PC-9 (cell line): ENCODE measurements at regions not wholly inside any gene's neighbourhood (a gene's known extent, or its start where the extent isn't known, plus 50 kb on each side); places are given as distances from the start of the nearest gene placed in this dataset.

ENCODE experiments used
- EZH2 ChIP-seq: fragments of 200-600 bp; sonication (generic); IDR thresholded peaks from 2 replicates; pipeline ENCODE4 v1.8.0; 2017; ENCODE audit warnings: antibody characterized with exemption, low read depth
- TF ChIP-seq, protein P1 (sequence below): fragments of 200-600 bp; sonication (generic); conservative IDR thresholded peaks from 2 replicates; pipeline ENCODE4 v1.6.1; 2017; ENCODE audit warnings: mixed run types, antibody characterized with exemption, mild to moderate bottlenecking, moderate library complexity

DNA sequence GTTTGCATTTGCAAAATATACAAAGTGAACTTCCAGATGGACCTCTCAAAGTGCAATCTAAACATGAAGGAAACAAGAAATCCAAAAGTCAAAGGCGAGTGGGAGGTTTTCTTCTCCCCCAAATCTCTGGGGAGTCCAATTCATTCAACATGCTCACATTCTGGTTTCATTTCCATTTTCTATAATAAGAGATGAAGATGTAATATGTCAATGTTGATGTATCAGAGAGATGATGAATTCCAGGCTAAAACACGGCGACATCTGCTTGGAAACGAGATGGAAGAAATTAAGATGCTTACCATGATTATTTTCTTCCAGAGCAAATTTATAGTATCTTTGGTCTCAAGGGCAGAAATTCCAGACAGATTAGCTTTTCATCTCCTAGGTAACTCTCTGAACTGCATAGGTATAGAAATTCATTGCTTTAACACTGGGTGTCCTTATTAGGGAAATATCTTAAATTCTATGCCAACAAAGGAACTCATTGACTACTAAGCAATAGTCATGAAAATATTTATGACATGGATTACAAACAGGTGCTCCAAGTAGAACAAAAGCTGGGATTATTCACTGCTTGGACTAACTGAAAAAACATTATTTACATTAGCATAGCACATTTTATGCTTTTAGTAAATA, 287.9 kb downstream of the SEC61B start:
- TF ChIP-seq, protein P1, sequence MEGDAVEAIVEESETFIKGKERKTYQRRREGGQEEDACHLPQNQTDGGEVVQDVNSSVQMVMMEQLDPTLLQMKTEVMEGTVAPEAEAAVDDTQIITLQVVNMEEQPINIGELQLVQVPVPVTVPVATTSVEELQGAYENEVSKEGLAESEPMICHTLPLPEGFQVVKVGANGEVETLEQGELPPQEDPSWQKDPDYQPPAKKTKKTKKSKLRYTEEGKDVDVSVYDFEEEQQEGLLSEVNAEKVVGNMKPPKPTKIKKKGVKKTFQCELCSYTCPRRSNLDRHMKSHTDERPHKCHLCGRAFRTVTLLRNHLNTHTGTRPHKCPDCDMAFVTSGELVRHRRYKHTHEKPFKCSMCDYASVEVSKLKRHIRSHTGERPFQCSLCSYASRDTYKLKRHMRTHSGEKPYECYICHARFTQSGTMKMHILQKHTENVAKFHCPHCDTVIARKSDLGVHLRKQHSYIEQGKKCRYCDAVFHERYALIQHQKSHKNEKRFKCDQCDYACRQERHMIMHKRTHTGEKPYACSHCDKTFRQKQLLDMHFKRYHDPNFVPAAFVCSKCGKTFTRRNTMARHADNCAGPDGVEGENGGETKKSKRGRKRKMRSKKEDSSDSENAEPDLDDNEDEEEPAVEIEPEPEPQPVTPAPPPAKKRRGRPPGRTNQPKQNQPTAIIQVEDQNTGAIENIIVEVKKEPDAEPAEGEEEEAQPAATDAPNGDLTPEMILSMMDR: no peak
- TF ChIP-seq EZH2: no peak
